ENCODE measurements at regions not wholly inside any gene's neighbourhood (a gene's known extent, or its start where the extent isn't known, plus 50 kb on each side); places are given as distances from the start of the nearest gene placed in this dataset.

DNA sequence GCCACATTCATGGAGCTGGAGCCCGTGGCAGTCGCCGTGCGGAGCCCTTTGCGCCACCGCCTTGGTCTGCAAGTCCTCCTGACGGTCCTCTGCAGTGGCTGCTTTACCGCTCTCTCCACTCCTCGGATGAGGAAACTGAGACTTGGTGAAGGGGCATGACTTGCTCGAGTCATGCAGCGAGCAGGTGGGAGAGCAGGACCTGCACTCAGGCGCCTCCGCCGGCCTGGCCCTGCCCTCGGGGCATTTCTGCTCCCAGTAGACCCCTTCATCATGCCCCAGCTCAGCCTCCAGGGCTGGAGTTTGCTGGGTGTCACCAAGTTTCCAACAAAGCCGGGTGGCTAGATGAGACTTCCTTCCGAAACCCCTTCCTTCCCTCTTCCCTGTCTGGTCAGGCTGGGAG lies 100.0 kb upstream of the TARDBP start:
- no peak overlapping the region for H3K27ac ChIP-seq
- no peak overlapping the region for H3K4me3 ChIP-seq
- TF ChIP-seq, protein P1, sequence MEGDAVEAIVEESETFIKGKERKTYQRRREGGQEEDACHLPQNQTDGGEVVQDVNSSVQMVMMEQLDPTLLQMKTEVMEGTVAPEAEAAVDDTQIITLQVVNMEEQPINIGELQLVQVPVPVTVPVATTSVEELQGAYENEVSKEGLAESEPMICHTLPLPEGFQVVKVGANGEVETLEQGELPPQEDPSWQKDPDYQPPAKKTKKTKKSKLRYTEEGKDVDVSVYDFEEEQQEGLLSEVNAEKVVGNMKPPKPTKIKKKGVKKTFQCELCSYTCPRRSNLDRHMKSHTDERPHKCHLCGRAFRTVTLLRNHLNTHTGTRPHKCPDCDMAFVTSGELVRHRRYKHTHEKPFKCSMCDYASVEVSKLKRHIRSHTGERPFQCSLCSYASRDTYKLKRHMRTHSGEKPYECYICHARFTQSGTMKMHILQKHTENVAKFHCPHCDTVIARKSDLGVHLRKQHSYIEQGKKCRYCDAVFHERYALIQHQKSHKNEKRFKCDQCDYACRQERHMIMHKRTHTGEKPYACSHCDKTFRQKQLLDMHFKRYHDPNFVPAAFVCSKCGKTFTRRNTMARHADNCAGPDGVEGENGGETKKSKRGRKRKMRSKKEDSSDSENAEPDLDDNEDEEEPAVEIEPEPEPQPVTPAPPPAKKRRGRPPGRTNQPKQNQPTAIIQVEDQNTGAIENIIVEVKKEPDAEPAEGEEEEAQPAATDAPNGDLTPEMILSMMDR (IDR thresholded peaks at IDR 0.05): no peak
- no peak for DNase-seq (ENCODE audit: low spot score)

DNA sequence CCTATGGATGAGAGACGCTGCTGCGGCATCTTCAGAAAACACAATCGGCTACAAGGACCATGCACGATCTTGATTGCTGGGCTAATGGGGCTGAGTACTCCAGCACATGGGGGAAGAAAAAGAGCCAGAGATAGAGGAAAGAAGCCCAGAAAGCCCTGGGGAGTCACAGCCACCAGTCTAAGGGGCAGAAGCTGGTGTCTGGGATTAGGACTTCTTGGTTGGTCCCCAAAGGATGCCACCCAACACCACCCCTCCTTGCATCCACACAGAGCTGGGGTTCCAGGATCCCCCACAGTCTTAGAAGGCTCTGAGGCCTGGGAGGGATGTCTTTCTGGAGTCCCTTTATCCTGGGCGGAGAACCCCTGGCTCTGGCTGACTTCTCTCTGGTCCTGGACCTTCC lies 98.4 kb upstream of the TARDBP start:
- DNase-seq (ENCODE audit: low spot score): peak; percentile 38
- Histone ChIP-seq H3K27ac (no peak overlapping the region), H3K4me3 (no peak overlapping the region)
- TF ChIP-seq, protein P1 (IDR thresholded peaks at IDR 0.05): no peak

DNA sequence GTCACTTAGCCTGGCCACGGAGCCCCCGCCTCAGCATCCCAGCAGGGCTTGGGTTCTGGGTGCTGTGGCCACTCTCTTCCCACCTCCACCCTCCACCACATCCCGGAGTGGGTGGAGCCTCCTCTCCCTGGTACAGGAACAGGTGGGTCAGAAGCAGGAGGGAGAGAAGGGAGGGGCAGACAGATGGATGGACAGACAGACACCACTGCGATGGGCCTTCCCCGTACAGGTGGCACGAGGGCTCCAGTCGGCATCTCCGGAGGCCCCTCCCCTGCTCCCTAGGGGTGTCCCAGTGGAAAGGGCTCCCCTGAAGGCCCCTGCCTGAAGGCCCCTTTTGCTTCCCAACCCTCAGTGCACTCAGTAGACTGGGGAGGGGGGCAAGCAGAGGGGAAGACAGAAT lies 96.9 kb upstream of the TARDBP start:
- Histone ChIP-seq H3K4me3 (no peak overlapping the region), H3K27ac (no peak overlapping the region)
- TF ChIP-seq, protein P1 (IDR thresholded peaks at IDR 0.05): no peak
- no peak for DNase-seq (ENCODE audit: low spot score)

DNA sequence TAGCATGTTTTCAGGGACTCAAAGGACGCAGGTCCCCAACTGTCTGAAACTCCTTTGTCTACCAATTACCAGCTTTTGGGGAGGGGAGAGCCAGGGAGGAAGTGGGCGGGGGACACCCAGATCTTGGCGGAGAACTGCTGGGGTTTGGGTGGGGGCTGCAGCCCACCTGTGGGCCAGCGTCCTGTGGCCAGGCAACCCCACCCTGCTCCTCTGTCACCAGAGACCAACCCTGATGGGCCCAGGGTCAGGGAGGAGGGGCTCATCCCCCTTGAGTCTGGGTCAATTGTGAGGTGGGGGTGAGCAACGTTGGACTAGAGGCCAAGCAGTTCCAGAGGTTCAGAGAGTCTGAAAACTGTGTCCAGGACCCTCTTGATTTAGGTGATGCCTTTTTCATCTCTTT lies 96.1 kb upstream of the TARDBP start:
- DNase-seq (ENCODE audit: low spot score): no peak
- H3K4me3 ChIP-seq: no peak overlapping the region
- H3K27ac ChIP-seq: no peak overlapping the region
- TF ChIP-seq, protein P1 (IDR thresholded peaks at IDR 0.05): no peak

DNA sequence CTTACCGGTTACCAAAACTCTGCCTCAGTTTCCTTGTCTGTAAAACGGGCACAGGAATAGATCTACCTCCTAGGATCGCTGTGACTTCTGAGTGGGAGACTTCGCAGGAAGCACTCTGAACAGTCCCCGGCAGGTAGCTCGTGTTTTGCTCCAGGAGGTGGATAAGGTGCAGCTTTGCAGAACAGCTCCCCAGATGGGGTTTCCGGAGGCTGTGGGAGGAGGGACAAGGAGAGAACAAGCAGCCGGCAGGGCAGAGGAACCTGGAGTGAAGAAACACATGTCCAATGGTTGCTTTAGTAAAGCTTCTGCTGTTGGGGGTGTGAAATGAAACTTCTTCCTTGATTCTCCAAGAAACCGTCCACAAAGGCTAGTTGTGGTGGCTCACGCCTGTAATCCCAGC lies 95.5 kb upstream of the TARDBP start:
- Histone ChIP-seq H3K27ac (no peak overlapping the region), H3K4me3 (no peak overlapping the region)
- TF ChIP-seq, protein P1 (IDR thresholded peaks at IDR 0.05): no peak
- DNase-seq (ENCODE audit: low spot score): no peak

DNA sequence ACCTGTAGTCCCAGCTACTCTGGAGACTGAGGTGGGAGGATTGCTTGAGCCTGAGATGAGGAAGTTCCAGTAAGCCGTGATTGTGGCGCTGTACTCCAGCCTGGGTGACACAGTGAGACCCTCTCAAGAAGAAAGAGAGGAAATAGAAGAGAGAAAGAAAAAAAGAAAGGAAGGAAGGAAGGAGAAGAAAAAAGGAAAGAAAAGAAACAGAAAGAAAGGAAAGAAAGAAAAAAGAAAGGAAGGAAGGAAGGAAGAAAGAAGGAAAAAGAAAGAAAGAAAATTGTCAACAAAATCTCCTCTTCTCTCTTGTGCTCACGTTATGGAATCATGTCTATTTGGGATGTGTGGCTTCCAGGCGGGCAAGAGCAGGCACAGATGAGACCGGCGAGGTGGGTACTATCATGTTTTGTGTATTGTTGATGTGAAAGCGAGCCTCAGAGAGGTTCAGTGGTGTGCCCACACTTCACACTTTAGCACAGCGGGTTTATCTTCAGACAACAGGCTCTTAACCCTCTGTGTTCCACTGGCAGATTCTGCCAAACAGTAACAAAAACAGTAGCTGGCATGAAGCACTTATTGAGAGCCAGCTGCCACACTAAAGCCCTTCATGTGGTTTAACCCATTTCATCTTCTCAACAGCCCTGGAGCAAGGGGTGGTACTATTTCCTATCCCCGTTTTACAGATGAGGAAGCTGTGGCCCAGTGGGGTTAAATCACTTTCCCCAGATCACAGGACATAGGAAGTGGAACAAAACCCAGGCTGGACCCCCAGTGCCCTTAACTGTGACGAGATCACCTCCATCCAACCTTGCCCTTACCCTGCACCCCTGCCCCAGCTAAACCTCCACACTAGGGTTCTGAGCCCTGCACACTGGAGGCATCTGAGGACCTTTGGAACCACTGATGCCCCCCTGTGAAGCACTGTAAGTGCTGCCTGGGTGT lies 94.7 kb upstream of the TARDBP start:
- no peak for DNase-seq (ENCODE audit: low spot score)
- Histone ChIP-seq H3K27ac (no peak overlapping the region), H3K4me3 (no peak overlapping the region)
- TF ChIP-seq, protein P1 (IDR thresholded peaks at IDR 0.05): no peak

DNA sequence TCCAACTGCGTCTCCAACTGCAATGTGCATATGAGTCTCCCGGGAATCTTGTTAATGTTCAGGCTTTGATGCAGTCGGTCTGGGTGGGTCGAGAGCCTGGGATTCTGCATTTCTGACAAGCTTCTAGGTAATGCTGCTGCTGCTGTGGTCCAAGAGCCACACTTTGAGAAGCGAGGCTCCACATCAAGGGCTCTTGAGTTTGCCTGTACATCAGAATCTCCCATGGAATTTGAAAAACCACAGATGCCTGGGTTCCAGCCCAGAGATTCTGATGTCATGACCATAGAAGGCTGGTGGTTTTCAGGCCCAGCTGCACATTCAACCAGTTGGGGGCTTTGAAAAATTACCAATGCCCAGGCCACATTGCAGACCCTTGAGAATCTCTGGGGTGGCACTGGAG lies 93.9 kb upstream of the TARDBP start:
- Histone ChIP-seq H3K27ac (no peak overlapping the region), H3K4me3 (no peak overlapping the region)
- TF ChIP-seq, protein P1 (IDR thresholded peaks at IDR 0.05): no peak
- no peak for DNase-seq (ENCODE audit: low spot score)
